ENCODE measurements at regions not wholly inside any gene's neighbourhood (a gene's known extent, or its start where the extent isn't known, plus 50 kb on each side); places are given as distances from the start of the nearest gene placed in this dataset.
A peak's percentile ranks its signal among the peaks of the same experiment; 100 is the strongest.

GRCh38 chr1:185497177-185497576 is 180.1 kb upstream of the IVNS1ABP start:
- DNase-seq: no peak

GRCh38 chr1:185495898-185496297 is 178.9 kb upstream of the IVNS1ABP start:
- no peak for DNase-seq

GRCh38 chr1:185495007-185495406 is 178.0 kb upstream of the IVNS1ABP start:
- no peak for DNase-seq

- no peak for DNase-seq
Observed at GRCh38 chr1:185492089-185492825, 175.2 kb upstream of the IVNS1ABP start.

- no peak for DNase-seq
Observed at GRCh38 chr1:185491604-185492003, 174.6 kb upstream of the IVNS1ABP start.

GRCh38 chr1:185490924-185491323 is 173.9 kb upstream of the IVNS1ABP start:
- DNase-seq: no peak

GRCh38 chr1:185489406-185489805 is 172.4 kb upstream of the IVNS1ABP start:
- DNase-seq: no peak

- DNase-seq: no peak
Observed at GRCh38 chr1:185488808-185489207, 171.8 kb upstream of the IVNS1ABP start.

GRCh38 chr1:185487936-185488335 is 170.9 kb upstream of the IVNS1ABP start:
- no peak for DNase-seq

- DNase-seq: no peak
Observed at GRCh38 chr1:185487026-185487425, 170.0 kb upstream of the IVNS1ABP start.

GRCh38 chr1:185486346-185486745 is 169.3 kb upstream of the IVNS1ABP start:
- DNase-seq: no peak

GRCh38 chr1:185483664-185484450 is 166.8 kb upstream of the IVNS1ABP start:
- no peak for DNase-seq

GRCh38 chr1:185483217-185483616 is 166.2 kb upstream of the IVNS1ABP start:
- no peak for DNase-seq

GRCh38 chr1:185480545-185480944 is 163.5 kb upstream of the IVNS1ABP start:
- no peak for DNase-seq

- no peak for DNase-seq
Observed at GRCh38 chr1:185479796-185480195, 162.8 kb upstream of the IVNS1ABP start.

- no peak for DNase-seq
Observed at GRCh38 chr1:185478877-185479276, 161.8 kb upstream of the IVNS1ABP start.

GRCh38 chr1:185477638-185478580 is 160.9 kb upstream of the IVNS1ABP start:
- no peak for DNase-seq

- DNase-seq: peak in 1 of 2 donors; percentile 19
Observed at GRCh38 chr1:185474440-185475149, 157.6 kb upstream of the IVNS1ABP start.

- no peak for DNase-seq
Observed at GRCh38 chr1:185473186-185473585, 156.1 kb upstream of the IVNS1ABP start.

GRCh38 chr1:185468626-185469025 is 151.6 kb upstream of the IVNS1ABP start:
- DNase-seq: no peak

GRCh38 chr1:185467122-185467521 is 150.1 kb upstream of the IVNS1ABP start:
- DNase-seq: no peak

GRCh38 chr1:185464777-185465176 is 147.7 kb upstream of the IVNS1ABP start:
- no peak for DNase-seq
